Globus pallidus (tissue), 1 donor: ENCODE measurements at regions not wholly inside any gene's neighbourhood (a gene's known extent, or its start where the extent isn't known, plus 50 kb on each side); places are given as distances from the start of the nearest gene placed in this dataset.

Experiments
- DNase-seq: peaks from one replicate; pipeline ENCODE4 v3.0.0-alpha.2; 2015; ENCODE audit warnings: low spot score

DNA sequence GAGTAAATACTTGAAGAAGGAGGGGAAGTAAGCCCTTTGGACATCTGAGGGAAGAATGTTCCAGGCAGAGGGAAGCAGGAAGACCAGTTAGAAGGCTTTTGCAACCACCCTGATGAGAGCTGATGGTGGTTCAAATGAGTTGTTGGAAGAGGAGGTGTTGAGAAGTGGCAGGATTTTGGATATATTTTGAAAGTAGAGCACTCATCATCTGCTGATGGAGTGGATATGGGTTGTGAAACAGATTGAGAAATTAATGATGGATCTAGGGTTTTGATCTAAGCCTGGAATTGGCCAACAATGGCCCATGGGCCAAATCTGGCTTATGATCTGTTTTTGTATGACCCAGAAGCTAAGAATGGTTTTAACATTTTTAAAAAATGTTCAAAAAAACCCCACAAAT is 230.7 kb downstream of the NDFIP2 start:
- no peak for DNase-seq

DNA sequence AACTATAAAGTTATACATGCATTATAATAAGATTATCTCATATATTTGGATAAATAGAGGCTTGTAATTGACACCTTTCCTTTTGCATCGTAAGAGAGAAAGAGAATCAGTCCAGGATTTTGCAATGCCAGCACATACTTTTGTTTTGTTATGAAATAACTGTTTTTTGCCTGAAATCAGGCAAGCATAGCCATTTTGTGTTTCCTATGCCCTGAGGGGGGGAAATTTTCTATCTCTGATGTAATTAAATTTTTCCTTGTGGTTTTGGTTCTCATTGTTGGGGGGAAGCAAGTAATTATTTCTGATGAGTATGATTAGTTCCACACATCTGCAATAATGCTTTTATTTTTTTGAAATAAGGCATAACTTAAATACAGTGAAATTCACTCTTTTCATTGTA is 229.4 kb downstream of the NDFIP2 start:
- no peak for DNase-seq

DNA sequence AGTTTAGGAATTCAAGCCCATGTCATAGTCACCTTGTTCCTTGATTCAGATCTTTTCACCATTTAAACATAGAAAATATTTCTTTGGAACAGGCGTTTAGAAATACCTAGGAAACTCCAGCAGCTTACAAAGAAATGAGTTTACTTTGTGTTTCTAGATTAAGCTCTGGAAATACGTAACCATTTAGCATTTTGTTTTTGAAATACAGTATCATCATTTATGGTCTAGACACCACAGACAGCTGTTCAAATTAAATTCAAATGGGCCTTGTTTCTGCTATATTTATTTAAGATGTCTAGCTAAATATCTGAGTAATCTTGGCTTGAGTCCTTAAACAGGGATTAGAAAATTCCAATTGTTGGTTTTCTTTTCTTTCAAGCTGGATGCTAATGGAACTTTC is 228.5 kb downstream of the NDFIP2 start:
- no peak for DNase-seq

DNA sequence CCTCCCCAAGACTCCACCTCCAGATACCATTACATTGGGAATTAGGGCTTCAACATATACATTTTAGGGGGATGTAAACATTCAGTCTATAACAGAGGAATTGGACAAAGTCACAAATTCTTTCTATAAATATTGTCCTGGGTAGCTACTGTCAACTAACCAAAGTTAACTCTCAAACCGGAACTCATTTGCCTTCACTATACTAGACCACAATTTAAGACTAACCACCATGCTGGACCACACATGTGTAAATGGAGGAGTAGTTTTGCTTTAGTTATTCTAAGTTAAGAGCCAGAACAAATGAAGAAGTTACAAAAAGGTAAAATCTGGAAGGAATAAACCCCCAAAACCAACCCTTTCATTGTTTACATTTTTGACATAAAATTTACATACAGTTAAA is 222.8 kb downstream of the NDFIP2 start:
- no peak for DNase-seq

DNA sequence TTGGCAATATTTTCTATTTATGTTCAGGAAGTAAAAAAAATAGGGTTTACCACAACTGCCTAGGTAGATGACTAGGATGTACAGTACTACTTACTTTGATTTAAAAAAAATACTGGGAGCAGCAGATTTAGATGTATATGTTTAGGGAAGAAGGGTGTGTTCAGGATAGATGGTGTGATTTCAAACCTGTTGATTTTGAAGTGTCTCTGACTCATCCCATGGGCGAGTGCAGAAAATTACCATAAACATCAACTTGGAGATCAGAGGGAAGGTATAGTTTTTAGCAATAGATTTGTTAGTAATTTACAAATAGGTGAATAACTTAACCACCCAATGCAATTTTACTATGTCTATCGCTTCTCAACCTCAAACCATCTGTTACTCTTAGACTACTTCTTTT is 214.8 kb downstream of the NDFIP2 start:
- DNase-seq, result no peak

DNA sequence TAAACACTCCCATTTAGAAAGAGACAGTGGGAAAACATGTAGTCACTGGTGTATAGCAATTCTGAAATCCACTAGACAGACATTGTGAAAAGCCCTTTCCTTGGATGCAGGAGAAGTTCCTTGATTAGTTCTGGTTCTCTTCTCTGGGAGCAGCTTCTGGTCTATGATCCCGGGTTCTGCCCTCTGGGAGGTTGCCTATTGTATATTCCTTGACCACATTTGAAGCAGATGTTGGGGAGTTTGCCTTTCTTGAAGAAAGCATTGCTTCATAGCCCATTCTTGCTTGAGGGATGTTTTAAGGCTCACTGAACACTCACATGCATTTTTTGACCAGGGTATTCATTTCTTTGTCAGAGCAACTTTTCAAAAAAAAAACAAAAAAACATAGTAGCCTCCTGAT is 211.9 kb downstream of the NDFIP2 start:
- DNase-seq, result no peak

DNA sequence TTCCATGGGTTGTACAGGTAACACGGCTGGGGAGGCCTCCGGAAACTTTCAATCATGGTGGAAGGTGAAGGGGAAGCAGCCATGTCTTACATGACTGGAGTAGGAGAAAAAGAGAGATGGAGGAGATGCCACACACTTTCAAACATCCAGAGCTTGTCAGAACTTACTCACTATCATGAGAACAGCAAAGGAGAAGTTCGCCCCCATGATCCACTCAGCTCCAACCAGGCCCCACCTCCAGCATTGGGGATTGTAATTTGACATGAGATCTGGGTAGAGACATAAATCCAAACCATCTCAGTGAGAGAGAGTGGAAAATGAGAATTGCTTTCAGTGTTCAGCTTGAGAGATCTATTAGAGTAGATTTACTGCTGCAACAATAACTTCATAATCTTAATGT is 210.9 kb downstream of the NDFIP2 start:
- DNase-seq, result no peak

DNA sequence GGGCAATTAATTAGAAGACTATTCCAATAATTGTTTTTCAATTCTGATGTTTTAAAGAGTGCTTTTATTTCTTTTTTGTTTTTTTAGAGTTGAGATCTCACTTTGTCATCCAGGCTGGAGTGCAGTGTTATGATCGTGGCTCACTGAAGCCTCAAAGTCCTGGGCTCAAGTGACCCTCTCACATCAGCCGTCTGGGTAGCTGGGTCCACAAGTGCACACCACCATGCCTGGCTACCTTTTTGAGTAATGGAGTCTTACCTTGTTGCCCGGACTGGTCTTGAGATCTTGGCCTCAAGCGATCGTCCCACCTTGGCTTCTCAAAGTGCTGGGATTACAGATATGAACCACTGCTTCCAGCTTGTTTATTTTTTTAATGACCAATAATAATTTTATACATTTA is 207.8 kb downstream of the NDFIP2 start:
- no peak for DNase-seq

DNA sequence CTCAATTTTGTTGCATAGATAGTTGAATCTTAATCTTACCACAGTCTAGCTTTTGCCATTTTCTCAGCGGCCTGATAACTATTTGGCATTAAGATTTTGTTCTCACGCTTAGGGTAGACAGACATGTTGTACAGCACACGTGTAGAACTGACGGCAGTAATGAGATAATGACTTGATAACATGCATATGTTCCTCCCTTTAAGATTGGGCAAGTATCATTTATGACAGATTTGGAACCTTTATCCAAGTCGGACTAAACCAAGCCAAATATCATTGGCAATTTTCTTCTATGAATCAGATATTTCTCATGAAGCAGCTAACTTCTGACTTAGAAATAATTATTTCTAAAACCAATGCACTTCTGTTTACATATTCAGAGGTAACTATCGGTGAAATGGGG is 205.5 kb downstream of the NDFIP2 start:
- DNase-seq, result no peak

DNA sequence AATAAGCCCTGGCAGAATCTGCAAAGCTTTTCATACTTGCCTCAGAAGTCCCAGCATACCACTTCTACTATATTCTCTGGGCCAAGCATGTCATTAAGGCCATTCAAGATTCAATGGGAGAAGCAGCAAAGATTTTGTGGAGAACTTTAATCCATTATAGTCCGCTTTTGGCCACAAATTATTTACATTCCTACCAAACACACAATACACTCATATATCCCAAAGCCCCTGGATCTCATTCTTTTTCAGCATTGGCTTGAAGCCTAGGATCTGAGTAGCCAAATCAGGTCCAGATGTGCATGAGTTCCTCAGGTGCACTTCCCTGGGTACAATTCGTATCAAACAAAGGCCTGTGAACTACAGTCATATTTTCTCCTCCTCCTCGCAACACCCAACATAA is 203.4 kb downstream of the NDFIP2 start:
- DNase-seq, result no peak

DNA sequence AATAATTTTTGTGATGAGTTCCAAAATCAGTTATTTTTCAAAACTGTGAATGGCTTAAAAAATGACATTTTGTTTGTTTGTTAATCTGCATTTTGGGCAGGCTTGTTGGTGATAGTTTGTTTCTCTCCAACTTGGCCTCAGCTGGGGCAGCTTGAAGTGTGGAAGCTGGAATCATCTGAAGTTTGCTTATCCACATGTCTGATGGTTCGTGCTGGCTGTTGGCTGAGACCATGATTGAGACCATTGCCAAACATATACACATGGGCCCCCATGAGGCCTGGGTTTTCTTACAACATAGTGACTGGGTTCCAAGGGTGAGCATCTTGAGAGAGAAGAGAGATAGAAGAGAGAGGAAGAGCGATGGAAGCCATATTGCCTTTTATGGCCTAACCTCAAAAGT is 201.2 kb downstream of the NDFIP2 start:
- no peak for DNase-seq

DNA sequence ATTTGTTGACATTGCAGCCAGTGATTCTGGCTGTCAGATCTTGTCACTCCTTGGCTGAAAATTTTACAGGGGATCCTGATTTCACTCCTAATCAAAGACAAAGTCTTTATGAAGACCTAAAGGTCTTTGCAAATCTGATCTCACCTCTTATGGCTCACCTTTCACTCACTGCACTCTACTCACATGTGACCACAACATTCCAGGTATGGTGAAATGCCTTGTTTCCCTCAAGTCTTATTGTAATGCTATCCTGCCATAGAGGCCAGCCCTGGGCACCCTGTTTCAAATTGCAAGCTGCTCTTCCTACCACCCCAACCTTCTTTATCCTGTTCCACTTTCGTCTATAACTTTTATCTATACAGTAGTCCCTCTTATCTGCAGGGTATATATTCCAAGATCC is 200.1 kb downstream of the NDFIP2 start:
- DNase-seq, result no peak

DNA sequence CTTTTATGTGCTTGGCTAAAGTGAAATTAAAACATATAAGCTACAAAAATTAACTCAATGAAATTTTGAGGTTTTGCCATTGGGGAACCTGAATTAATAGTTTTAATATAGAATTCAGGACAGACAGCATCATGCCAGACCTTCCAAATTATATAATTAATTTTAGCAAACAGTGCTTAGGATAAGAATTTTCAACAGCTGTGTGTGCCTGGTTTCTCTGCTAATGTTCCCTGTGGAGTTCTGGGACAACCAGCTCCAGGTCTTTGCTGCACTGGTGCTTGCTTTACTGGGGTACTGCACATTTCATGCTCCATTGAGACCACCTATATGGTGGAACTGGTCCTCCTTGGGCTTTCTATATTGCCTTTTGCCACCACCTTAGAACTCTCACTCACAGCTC is 199.5 kb downstream of the NDFIP2 start:
- DNase-seq, result no peak

DNA sequence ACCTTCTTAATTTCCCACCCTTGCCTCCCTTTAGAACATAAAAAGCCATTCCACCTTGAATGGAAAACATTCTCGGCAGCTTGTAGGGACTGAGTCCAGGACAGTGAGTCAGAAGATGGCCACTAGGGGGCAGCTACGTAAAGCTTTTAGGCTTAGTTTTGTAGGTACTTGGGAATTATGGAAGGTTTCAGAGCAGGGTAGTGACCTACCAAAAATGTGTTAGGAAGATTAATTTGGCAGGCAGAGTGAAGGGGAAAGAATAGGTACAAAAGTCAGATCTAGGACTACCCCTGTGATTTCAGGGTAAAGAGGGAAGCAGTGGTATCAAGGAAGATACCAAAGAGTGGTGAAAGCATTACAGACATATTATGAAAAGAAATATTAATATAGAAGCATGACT is 198.4 kb downstream of the NDFIP2 start:
- DNase-seq, result peak; percentile 47

DNA sequence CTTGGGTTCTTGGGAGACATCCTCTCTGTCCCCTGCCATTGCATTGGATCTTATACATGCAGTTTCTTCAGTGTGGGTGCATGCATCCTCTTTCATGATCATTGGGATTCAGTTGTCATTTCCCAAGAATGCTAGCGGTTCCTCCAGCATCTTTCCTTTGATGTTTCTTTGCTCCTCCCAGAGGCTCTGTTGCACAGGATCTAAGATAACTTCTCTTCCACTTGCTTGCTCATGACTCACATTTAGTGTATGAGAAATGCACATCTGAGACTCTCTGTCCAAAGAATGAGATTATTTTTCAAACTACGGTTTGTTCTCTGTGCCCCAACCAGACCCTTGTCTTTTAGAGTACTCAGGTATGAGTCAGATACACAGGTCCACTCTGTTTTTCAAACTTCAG is 197.1 kb downstream of the NDFIP2 start:
- no peak for DNase-seq

DNA sequence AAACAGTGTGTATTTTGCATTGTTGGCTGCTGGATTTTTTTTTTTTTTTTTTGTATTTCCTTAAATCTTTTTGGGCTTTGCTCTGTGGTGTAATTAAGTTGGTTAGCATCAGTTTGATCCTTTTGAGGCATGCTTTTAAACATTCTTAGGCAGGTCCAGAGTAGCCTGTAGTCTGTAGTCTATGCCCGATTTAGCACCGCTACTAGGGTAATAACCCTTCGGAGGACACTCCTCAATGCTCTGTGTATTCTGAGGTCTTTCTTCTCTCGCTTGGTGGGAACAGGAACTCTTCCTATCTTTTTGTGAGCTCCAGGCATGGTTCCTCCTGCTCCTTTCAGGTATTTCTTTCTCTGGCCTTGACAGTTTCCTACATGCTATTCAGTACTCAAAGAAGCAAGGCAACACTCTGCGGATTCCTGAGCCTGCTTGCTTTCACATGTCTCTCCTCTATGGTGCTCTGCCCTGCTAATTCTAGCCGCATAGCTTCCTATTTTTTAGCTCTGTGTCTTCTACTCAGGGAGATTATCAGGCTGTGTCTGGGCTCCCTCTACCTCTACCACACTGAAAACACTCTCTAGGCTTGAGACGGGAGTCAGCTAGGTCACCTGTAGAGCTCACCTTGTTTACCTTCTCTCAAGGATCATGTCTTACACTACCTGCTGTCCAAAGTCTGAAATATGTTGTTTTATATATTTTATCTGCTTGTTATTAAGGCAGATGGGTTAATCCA is 195.1 kb downstream of the NDFIP2 start:
- no peak for DNase-seq

DNA sequence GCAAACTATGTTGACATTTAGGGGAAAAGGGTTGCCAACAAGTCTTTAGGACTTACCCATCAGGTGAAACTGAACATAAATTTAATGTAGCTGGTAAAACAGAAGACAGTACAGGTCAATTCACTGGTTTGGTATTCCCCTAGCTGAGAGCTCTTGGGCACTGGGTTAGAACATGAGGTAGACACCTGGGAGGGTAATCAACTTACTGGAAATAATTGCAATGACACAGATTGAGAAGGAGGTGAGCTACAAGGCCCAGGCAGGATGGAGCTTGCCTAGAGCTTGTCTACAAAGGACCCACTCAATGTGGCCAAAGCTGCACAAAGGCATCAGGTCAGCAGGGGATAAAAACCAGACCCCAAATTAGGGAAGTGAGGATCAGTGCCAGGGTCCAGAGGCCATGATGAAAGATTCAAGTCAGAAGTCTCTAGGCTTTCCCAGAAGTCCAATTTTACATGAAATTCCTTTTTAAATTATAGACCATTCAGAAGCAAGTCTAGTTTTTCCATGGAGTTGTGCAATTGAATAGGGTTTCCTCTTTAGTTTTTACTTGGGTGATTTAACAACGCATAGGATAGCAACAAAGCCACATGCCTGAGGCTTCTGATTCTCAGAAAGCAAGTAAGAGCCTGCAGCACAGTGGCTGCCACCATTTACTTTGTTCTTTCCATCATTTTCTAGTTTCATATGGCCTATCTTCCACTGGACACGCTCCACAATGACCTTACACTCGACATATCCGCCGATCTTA is 194.0 kb downstream of the NDFIP2 start:
- no peak for DNase-seq

DNA sequence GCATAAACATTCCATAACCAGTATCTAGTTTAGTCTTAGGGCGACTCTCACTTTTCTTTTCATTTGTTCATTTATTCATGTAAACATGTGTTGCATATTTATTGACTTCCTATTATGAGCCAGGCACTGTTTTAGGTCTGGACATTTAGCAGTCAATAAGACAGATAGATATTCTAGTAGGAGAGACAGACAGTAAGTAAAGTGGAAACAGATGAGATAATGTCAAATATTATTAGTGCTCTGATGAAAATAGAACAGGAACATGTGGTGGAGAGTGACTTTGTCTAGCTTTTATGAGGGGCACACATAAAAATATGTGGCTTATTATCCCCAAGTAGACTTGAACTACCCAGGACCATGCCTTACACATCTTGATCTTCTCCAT is 193.0 kb downstream of the NDFIP2 start:
- no peak for DNase-seq

DNA sequence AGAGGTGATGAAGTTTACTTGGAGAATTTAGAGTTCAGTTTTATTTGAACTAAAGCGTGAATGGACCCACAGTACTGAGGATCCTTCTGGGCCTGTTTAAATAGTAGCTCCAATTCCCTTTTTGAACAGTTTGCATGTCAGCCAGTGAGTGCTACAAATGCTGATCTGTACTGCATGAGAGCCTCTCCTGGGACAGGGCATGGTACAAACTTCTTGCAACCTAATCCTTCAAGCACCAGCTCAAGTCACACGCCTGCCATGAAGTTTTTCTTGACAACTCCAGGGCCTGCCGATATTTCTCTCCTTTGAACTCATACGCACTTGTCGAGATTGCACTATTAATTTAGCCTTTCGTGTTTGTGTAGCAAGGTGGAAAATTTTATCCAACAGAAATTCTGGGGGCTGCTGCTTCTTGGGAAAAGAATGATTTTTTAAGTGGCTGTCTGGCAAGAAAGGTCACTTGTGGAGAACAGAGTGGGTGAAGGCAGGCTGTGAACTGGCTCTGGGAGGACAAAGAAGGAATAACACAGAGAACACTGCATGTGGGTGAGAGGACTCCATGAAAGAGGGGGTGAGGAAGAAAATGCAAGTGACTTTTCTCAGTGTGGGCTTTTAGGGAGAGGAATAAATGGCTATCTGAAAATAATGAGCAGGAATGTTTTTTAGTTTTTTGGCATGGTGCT is 192.5 kb downstream of the NDFIP2 start:
- DNase-seq, result no peak

DNA sequence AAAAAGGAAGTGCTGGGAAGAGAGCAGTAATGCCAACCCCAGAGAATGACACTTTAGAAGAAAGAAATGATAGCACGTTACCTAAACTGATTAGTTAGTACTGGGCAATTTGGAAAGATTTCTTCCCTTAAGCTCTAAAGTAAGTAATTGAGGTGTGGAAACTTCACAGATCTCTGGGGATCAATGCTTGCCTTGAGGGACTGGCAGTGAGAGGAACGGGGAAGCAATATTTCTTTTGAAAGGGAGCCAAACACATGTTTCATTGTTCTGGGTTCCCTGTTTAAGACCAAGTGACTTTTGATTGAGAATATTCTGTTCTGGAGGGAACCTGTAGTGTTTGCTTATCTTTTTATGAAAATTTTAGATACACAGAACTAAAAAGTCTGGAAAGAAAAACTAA is 190.5 kb downstream of the NDFIP2 start:
- no peak for DNase-seq

DNA sequence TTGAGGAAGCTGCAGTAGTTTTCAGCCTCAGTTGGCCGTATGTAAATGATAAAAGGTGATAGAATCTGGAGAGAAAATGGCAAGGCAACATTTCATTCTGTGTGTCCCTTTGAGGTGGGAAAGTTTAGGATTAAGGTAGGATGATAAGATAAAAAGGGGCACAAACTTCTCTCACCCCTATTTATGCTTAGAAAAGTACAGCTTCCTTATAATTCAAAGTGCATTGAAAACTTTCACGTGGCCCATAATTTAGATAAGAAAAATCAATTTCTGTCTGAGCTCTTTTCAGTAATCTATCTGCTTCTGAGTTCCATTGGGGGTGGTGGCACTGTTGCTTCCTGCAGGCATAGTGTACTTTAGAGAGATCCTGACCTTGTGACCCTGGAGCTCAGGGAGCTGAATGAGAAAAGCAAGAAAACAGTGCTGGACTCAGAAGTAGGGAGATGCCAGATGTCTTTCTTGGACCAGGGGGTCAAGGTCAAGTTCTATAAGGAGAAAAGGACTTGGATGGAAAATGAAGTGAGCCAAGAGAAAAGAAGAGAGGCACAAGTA is 187.3 kb downstream of the NDFIP2 start:
- DNase-seq, result no peak

DNA sequence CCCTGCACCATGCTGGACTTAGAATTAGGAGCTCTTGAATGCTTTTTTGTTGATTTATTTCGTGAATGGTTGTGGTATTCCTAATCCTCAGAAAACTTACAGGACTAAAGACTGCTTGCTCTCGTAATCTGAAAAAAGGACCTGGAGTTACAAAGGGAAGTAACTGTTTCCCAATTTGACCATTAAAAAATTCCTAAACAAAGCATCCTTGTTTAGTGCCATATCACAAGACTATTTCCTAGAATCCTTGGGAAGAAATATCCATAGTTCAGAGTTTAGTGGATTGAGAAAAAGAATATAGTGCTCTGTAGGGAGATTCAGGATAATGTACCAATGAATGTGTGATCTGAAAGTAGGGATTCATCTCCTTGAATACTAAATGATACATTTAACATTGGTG is 186.8 kb downstream of the NDFIP2 start:
- no peak for DNase-seq
